Endothelial cell of hepatic sinusoid (primary cell): ENCODE measurements at regions not wholly inside any gene's neighbourhood (a gene's known extent, or its start where the extent isn't known, plus 50 kb on each side); places are given as distances from the start of the nearest gene placed in this dataset.

ENCODE experiments used
- in situ Hi-C: cut with HindIII; loops from 2 replicates; pipeline ENCODE4 v1.10.0; 2017; ENCODE audit warnings: low sequenced_read_pairs

GRCh38 chr2:7773362-7774360 is 856.4 kb downstream of the RNF144A start:
- in situ Hi-C loops, result no loop called here

- in situ Hi-C loops, result no loop called here
Measured at GRCh38 chr2:7774481-7774880, 857.3 kb downstream of the RNF144A start.

DNA sequence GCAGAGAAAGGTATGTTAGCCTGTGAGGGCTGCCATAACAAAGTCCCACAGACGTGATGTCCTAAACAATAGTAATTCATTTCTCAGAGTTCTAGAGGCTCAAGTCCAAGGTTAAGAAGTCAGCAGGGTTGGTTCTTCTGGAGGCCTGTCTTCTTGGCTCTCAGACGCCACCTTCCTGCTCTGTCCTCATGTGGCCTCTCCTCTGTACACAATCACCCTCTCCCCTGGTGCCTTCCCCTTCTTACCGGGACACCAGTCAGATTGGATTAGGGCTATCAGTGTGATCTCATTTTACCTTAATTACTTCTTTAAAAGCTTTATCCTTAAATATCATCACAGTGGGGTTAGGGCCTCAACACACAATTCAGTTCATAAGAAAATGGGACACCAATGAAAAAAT is 860.5 kb downstream of the RNF144A start:
- in situ Hi-C loops, result no loop called here

- in situ Hi-C loops, result no loop called here
Measured at GRCh38 chr2:7780321-7780720, 863.1 kb downstream of the RNF144A start.

DNA sequence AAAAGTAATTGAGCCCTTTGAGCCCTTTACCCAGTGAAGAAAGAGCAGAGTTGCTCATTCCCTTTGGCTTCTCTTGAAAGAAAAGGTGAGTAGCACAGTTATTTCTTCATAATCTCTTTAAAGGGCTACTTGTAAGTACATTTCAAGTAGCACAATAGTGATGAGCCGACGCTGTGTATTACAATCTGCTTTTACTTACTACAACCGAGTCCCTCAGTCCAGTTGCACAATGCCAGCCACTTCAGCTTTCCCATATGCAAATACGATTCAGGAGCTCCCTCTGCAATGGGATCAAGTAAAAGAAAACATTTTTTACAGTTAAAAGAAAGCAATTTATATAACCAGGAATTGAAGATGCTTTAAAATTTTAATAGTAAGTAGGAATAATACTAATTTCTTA is 868.5 kb downstream of the RNF144A start:
- in situ Hi-C loops, result no loop called here

GRCh38 chr2:7788736-7789135 is 871.5 kb downstream of the RNF144A start:
- in situ Hi-C loops, result no loop called here

DNA sequence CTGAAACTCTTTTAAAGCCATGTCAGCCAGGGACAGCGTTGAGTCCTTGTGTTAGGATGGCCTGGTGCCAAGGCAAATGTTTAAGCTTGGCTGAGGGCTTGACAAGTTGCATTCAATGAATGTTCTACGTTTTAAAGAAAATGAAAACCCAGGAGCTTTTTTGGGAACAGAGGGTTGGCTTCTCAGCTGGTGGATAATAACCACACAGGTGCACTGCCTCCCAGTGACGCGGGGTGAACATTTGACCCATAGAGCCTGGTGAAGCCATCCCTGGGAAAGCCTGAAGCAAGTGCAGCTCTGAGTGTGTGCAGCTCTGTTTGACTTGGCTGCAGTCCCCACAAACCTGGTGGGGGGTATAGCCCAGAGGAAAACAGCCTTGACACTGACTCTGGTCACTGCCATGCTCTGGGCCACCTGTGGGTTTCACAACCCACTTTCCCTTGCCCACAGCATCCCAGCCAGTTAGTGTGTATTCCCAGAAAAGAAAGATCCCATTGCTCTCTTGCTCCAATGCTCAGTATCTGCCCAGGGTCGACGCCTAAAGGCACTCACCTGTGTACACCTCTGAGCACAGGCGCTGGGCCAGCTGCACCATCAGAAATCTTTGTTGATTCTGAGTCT is 874.9 kb downstream of the RNF144A start:
- in situ Hi-C loops, result no loop called here

DNA sequence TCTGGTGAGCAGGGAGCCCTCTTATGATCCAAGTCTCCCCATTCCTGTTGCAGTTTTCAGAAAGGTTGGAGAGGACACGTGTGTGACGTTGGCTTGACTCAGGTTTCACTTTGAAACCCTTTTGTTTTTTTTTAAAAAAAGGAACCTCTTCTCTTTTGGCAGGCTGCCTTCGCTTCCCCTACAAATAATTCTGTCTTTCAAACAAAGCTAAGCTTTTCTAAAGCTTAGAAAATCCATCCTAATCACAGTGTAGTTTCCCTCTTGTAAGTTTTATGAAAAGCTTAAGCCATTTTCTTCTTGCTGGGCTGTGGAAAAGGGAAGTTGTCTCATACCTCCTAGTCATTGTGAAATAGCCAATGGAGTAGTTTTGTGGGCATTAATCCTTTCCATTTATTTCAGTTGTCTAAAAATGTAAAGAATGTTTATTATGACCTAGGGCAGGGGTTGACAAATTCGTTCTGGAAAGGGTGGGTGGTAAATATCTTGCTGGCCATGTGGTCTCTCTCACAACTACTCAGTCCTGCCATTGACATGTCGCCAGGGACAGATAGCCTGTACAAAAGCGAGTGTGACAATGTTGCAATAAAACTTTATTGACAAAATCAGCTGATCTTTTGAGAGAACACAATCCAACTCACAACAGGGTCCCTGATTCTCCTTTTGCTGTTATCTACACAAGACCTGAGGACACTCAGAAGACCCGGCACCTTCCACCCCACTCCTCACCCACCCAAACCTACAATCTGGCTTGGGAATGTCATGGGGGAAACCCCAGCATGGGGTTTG is 878.8 kb downstream of the RNF144A start:
- in situ Hi-C loops, result no loop called here

DNA sequence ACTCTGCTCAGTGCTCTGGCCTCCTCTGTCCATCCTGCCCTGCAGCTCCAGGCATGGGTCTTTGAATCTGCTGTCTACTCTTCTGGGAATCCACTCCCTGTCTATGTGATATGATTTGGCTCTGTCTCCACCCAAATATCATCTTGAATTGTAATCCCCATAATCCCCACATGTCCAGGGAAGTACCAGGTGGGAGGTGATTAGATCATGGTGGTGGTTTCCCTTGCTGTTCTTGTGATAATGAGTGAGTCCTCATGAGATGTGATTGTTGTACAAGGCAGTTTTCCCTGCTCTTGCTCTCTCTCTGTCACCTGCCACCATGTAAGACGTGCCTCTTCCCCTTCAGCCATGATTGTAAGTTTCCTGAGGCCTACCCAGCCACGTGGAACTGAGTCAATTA is 881.8 kb upstream of the ID2 start:
- in situ Hi-C loops, result no loop called here

DNA sequence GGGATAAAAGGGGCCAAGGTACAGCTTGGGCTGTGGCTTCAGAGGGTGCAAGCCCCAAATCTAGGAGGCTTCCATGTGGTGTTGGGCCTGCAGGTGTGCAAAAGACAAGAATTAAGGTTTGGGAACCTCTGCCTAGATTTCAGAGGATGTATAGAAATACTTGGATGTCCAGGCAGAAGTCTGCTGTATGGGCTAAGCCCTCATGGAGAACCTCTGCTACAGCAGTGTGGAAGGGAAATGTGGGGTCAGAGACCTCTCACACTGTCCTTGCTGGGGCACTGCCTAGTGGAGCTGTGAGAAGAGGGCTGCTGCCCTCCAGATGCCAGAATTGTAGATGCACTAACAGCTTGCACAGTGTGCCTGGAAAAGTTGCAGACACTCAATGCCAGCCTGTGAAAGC is 880.6 kb upstream of the ID2 start:
- in situ Hi-C loops, result no loop called here

- in situ Hi-C loops, result no loop called here
Measured at GRCh38 chr2:7803515-7803914, 878.3 kb upstream of the ID2 start.

GRCh38 chr2:7809640-7810039 is 872.2 kb upstream of the ID2 start:
- in situ Hi-C loops, result no loop called here

GRCh38 chr2:7811073-7811472 is 870.8 kb upstream of the ID2 start:
- in situ Hi-C loops, result no loop called here

DNA sequence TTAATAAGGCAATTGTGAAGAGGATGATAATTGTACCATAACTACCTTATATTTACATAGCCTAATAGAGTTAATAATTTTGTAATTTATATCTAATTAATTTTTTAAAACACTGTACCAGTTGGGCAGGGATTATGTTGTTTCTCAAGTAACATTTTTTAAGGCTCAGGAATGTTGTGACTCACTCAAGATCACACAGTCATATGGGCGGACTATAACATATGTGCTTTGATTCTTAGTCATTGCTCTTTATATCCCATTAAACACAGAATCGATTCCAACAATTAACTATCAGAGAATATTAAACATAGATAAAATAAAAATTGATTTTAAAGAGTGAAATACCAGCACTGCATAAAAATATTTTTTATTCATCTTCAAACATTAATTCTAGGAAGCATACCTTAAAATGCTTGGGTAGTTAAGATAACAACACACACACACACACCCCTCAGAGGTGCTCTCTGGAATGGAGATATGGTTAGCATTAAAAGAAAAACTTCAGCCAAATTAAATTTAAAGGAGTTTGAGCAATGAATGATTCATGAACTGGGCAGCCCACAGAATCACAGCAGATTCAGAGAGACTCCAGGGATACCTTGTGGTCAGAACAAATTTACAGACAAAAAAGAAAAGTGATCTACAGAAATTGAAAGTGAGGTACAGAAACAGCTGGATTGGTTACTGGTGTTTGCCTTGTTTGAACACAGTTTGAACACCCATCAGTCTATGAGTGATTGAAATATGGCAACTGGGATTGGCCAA is 869.4 kb upstream of the ID2 start:
- in situ Hi-C loops, result no loop called here

DNA sequence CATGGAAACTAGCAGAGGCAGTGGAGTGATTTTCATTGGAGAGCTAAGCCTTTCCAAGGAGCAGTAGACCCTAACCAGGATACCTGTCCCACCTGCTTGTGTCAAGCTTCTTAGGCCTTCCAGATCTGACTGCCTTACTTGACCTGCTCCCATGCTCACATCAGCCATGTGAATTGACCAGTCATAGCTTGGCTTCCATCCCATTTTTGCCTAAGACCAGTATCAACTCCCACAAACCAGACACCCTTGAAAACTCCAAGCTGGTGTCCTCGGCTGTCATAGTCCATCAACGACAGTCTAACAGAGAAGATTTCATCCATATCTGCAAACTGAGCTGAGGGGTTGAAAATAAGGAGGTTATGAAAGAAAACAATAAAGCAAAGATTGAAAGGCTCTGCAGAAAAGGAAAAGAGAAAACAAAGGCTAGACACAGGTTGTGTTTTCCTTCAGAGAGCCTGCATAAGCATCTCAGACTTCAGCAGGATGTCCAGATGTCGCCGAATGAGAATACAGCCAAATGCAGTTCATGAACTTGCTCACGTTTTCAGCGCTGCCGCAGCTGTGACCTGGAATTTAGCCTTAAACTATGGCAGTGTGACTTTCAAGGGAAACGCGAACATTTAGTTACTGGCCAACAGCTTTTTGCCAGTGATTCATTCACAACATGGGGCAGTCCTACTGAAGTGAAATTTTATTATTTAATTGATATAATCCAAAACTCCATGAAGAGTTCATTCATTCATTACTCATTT is 868.1 kb upstream of the ID2 start:
- in situ Hi-C loops, result no loop called here

- in situ Hi-C loops, result no loop called here
Measured at GRCh38 chr2:7815726-7816125, 866.1 kb upstream of the ID2 start.

GRCh38 chr2:7816233-7816632 is 865.6 kb upstream of the ID2 start:
- in situ Hi-C loops, result no loop called here

- in situ Hi-C loops, result no loop called here
Measured at GRCh38 chr2:7816944-7817343, 864.9 kb upstream of the ID2 start.

- in situ Hi-C loops, result no loop called here
Measured at GRCh38 chr2:7819316-7819715, 862.5 kb upstream of the ID2 start.

DNA sequence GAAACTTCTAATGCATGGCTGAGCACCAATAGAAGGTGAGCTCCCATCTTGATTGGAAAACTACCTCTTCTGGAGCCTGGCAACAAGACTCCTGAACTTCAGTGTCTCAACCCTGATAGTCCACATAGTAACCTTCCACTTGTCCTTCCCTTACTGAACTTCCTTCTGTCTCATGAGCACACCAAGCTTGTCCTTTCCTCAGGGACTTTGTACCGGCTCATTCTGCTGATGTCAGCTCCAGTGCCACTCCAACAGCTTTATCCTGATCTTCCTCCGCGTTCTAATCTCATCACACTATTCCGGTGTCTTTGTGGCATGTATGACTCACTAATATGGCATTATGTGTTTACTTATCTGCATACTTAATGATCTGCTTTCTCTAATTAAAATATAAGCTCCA is 862.0 kb upstream of the ID2 start:
- in situ Hi-C loops, result no loop called here
